Common myeloid progenitor, CD34-positive (primary cell): ENCODE measurements at regions not wholly inside any gene's neighbourhood (a gene's known extent, or its start where the extent isn't known, plus 50 kb on each side); places are given as distances from the start of the nearest gene placed in this dataset.
"Not testable (repeated sequence)": the region's sequence is repeated elsewhere in the genome, so short reads cannot be mapped to it uniquely, and the experiment has no call there.

ENCODE experiments used
- CTCF ChIA-PET: fragments of 350-600 bp; sonication (Branson Sonifier 250); formaldehyde crosslinking; loops from one replicate; lab custom pipeline; 2021; ENCODE audit warnings: antibody characterized with exemption; lab: Charles Lee
- POLR2A ChIA-PET: fragments of 350-600 bp; sonication (Branson Sonifier 250); formaldehyde crosslinking; loops from one replicate; lab custom pipeline; 2021; ENCODE audit warnings: antibody characterized with exemption; lab: Charles Lee
- DNase-seq, 3 donors: peaks; one replicate each; pipeline versions ENCODE4 v3.0.0 to v3.0.0-alpha.2; 2013
- H3K27ac ChIP-seq, 2 experiments: 1 replicate in 1 of 2; 2 replicates in 1 of 2; pipeline ENCODE4 v1.7.0; 2013; ENCODE audit warnings: inconsistent platforms in 2 of 2, low read length in 2 of 2, mild to moderate bottlenecking in 2 of 2, low read depth in 1 of 2, moderate library complexity in 1 of 2; ENCODE audit not compliant: severe bottlenecking in 2 of 2, insufficient read depth in 1 of 2, poor library complexity in 1 of 2
- H3K27me3 ChIP-seq, 5 experiments: replicated peaks in 2 of 5; 1 replicate in 3 of 5; 2 replicates in 2 of 5; pipeline versions ENCODE4 v1.6.1 to v1.7.0; 2013; ENCODE audit warnings: low read length in 4 of 5, mild to moderate bottlenecking in 2 of 5, moderate library complexity in 2 of 5, inconsistent platforms in 1 of 5; ENCODE audit not compliant: insufficient read depth in 5 of 5, control insufficient read depth in 4 of 5
- H3K36me3 ChIP-seq, 4 experiments: 1 replicate in 2 of 4; 2 replicates in 2 of 4; pipeline versions ENCODE4 v1.6.1 to v1.7.0; 2013; ENCODE audit warnings: low read length in 3 of 4, control low read depth in 1 of 4, mild to moderate bottlenecking in 1 of 4; ENCODE audit not compliant: control insufficient read depth in 4 of 4, insufficient read depth in 4 of 4
- H3K4me1 ChIP-seq, 4 experiments: 1 replicate in 3 of 4; 2 replicates in 1 of 4; pipeline versions ENCODE4 v1.6.1 to v1.7.1; 2013; ENCODE audit warnings: low read length in 3 of 4, mild to moderate bottlenecking in 3 of 4, control low read depth in 1 of 4, inconsistent platforms in 1 of 4, moderate library complexity in 1 of 4; ENCODE audit not compliant: control insufficient read depth in 4 of 4, insufficient read depth in 4 of 4; ENCODE audit errors: control extremely low read depth in 1 of 4
- H3K4me3 ChIP-seq, 7 experiments: 1 replicate in 4 of 7; 2 replicates in 3 of 7; pipeline versions ENCODE4 v1.5.1 to v1.7.0; 2013; ENCODE audit warnings: mild to moderate bottlenecking in 7 of 7, low read length in 6 of 7, moderate library complexity in 6 of 7, inconsistent platforms in 2 of 7, low read depth in 2 of 7, control low read depth in 1 of 7; ENCODE audit not compliant: insufficient read depth in 4 of 7, control insufficient read depth in 1 of 7; ENCODE audit errors: extremely low read depth in 1 of 7
- H3K9me3 ChIP-seq, 5 experiments: 1 replicate in 4 of 5; 2 replicates in 1 of 5; pipeline versions ENCODE4 v1.6.1 to v1.7.1; 2013; ENCODE audit warnings: low read length in 4 of 5, mild to moderate bottlenecking in 2 of 5, inconsistent platforms in 1 of 5, low read depth in 1 of 5, moderate library complexity in 1 of 5; ENCODE audit not compliant: control insufficient read depth in 4 of 5, insufficient read depth in 2 of 5; ENCODE audit errors: control extremely low read depth in 1 of 5
- WGBS: methylation state at CpG from one replicate; pipeline ENCODE4 v1.1.5; 2013; ENCODE audit not compliant: insufficient coverage; 5-methylcytosine and 5-hydroxymethylcytosine counted together

DNA sequence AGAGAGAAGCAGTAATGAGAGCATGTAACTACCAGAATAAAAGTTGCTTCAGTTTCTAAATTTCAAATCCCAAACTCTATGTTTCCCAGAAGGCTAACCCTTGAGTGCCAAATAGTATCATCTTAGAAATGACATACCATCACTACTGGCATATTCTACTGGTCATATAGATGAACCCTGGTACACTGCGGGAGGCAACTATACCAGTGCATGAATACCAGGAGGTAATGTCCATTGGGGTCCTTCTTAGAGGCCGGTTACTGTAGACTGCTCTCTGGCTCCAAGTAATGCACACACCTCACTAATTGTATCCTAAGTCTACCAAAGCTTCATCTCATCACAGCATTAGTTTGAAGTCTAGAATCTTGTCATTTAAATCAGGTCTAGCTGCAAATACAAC, 108.6 kb upstream of the MSMB start:
- DNase-seq, H3K36me3 ChIP-seq, H3K4me3 ChIP-seq, H3K27ac ChIP-seq, H3K27me3 ChIP-seq, POLR2A ChIA-PET, CTCF ChIA-PET, H3K4me1 ChIP-seq, H3K9me3 ChIP-seq: not testable (repeated sequence)
- WGBS = 89% methylated on average over 1 of the region's 2 CpGs

DNA sequence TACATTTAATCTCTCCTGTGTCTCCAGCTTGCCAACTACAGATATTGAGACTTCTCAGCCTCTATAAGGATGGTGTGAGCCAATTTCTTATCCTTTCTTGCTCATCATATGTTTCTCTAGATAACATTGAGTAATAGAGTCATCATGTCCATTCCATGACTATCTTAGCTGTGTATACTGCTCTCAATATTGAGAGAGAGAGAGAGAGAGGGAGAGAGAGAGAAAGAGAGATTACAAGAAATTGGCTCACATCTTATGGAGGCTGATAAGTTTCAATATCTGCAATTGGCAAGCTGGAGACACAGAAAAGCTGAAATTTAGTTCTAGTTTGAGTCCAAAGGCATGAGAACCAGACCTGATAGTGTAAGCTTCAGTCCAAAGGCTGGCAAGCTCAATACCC, 110.8 kb upstream of the MSMB start:
- DNase-seq, H3K4me3 ChIP-seq, H3K27ac ChIP-seq, CTCF ChIA-PET, H3K27me3 ChIP-seq, H3K4me1 ChIP-seq, POLR2A ChIA-PET, H3K9me3 ChIP-seq, H3K36me3 ChIP-seq: not testable (repeated sequence)

DNA sequence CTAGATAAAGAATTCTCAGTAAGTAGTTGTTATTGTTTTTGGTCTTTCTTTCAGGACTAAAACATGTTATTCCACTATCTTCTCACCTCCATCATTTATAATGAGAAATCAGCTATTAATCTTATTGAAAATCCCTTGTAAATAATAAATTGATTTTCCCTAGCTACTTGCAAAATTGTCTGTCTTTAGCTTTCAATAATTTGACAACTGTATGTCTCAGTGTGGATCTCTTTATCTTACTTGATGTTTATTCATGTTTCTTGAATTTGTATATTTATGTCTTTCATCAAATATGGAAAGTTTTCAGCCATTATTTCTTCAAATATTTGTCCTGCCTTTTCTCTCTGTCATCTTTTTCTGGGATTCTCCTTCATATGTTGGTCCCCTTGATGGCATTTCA, 117.1 kb upstream of the ANTXRL start:
- H3K27me3 ChIP-seq = no peaks in the 10 kb centered on the region
- H3K9me3 ChIP-seq = peaks cover 0 to 11% (median 0%) of the 10 kb centered on the region in 5 experiments
- CTCF ChIA-PET = no interaction called here
- no peak overlapping the region for H3K27ac ChIP-seq
- H3K36me3 ChIP-seq = no peaks in the 10 kb centered on the region
- DNase-seq = peak in 1 of 3 donors; percentile 9
- POLR2A ChIA-PET = no interaction called here
- H3K4me1 ChIP-seq = no peaks in the 10 kb centered on the region
- no peak overlapping the region for H3K4me3 ChIP-seq

DNA sequence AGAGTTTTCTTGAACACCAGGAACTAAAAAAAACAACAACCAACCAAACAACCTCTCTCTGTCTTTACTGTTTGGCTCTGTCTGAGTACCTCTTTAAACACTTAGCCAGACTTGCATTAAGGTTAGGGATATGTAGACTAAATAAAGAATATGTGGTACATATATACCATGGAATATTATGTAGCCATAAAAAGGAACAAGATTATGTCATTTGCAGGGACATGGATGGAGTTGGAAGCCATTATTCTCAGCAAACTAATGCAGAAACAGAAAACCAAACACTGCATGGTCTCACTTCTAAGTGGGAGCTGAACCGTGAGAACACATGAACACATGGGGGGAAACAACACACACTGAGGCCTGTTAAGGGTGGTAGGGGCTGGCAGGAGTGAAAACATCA, 116.0 kb upstream of the ANTXRL start:
- WGBS = 100% methylated on average over 1 of the region's 1 CpG
- peaks cover 0 to 11% (median 0%) of the 10 kb centered on the region in 5 experiments for H3K9me3 ChIP-seq
- CTCF ChIA-PET = interaction anchor here (1.0 kb wide), 1 partner anchor 13 kb away, joined by 3 read pairs; no protein-coding TSS in a partner anchor
- no peak for DNase-seq
- no peak overlapping the region for H3K27ac ChIP-seq
- POLR2A ChIA-PET = no interaction called here
- no peaks in the 10 kb centered on the region for H3K36me3 ChIP-seq
- no peak overlapping the region for H3K4me3 ChIP-seq
- H3K27me3 ChIP-seq = no peaks in the 10 kb centered on the region
- H3K4me1 ChIP-seq = no peaks in the 10 kb centered on the region

DNA sequence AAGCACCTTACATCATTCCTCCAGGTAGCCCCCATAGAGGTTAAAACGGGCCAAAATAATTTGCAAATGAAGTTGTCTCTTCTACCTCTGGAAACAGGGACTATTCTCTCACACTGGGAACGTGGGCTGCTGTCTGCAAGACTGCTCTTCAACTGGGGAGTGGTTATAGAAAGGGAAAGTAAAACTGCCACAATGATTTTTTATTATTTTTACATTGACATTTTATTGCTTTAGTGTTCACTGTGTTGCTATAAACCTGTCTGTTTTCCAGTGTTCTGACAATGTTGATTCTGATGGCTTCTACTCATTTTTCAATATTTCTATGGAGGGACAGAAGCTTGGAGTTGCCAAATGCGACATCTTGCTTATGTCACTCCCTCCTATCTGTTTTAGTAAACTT, 115.1 kb upstream of the ANTXRL start:
- DNase-seq = no peak
- 88% methylated on average over 1 of the region's 3 CpGs for WGBS
- H3K27ac ChIP-seq = no peak overlapping the region
- peaks cover 0 to 11% (median 0%) of the 10 kb centered on the region in 5 experiments for H3K9me3 ChIP-seq
- H3K4me1 ChIP-seq = no peaks in the 10 kb centered on the region
- H3K27me3 ChIP-seq = no peaks in the 10 kb centered on the region
- H3K36me3 ChIP-seq = no peaks in the 10 kb centered on the region
- CTCF ChIA-PET = no interaction called here
- POLR2A ChIA-PET = no interaction called here
- no peak overlapping the region for H3K4me3 ChIP-seq

DNA sequence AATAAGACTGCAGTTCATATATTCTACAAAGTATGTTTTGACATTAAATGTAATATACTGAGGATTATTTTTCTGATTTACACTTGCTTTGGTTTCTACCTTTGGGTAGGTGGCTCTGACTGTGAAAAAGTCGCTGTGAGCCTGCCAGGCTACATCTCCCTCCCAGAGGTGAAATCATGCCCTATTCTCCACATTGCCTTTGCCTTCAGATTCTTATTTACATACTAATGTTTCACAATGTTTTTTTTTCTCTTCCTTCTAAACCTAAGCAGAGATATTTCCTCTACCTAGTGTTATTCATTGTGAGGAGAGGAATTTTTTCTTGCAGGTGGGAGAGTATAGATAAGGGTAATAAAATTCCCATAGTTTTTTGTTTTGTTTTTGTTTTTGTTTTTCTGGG, 111.5 kb upstream of the ANTXRL start:
- Histone ChIP-seq H3K4me3 (no peak overlapping the region), H3K27ac (no peak overlapping the region), H3K27me3 (no peaks in the 10 kb centered on the region), H3K4me1 (no peaks in the 10 kb centered on the region), H3K9me3 (peaks cover 0 to 6% (median 0%) of the 10 kb centered on the region in 5 experiments), H3K36me3 (no peaks in the 10 kb centered on the region)
- ChIA-PET POLR2A (no interaction called here), CTCF (no interaction called here)
- no peak for DNase-seq
- no CpG with 5 or more reads among the region's 1 CpG for WGBS

DNA sequence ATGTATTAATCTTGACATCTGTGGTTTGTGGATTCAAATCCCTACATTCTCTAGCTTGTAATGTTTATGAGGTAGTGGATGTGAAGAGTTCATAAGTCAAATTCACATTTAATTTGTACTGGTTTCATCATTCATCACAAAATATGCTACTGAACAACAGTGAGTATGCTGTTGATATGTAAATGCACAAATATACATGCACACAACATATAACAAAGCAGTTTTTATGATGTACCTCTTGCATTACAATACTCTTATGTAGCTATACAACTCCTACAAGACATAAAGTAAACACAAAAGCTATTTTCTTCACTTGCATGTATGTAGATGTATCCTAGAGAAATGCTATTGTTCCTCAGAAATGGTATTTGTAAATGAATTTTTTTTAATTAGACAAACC, 111.0 kb upstream of the ANTXRL start:
- DNase-seq = no peak
- Histone ChIP-seq H3K9me3 (peaks cover 0 to 3% (median 0%) of the 10 kb centered on the region in 5 experiments), H3K4me1 (no peaks in the 10 kb centered on the region), H3K36me3 (no peaks in the 10 kb centered on the region), H3K27ac (no peak overlapping the region), H3K27me3 (no peaks in the 10 kb centered on the region), H3K4me3 (no peak overlapping the region)
- POLR2A ChIA-PET = no interaction called here
- CTCF ChIA-PET = no interaction called here
